ENCODE measurements at regions not wholly inside any gene's neighbourhood (a gene's known extent, or its start where the extent isn't known, plus 50 kb on each side); places are given as distances from the start of the nearest gene placed in this dataset.
"Not testable (repeated sequence)": the region's sequence is repeated elsewhere in the genome, so short reads cannot be mapped to it uniquely, and the experiment has no call there.

- DNase-seq, result no peak
Observed at GRCh38 chr2:31660812-31661335, 80.1 kb upstream of the SRD5A2 start.

GRCh38 chr2:31660165-31660564 lies 79.4 kb upstream of the SRD5A2 start:
- DNase-seq, result no peak

DNA sequence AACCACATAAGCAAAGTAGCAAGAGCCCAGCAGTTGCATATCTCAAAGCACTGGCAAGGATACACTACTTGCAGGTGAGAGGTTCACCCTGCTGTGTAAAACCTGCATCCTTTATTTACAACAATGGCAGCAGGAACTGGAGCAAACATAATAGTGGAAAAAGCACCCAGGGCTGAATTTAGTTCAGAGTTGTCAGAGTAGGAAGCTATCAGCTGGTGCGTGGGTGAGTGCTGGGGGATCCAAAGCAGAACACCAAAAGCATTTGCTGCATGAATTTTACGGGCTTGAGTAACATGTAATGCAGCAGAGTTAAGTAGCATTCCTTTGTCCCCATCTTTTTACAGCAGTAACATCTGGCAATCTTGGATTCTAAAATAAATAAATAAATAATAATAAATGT lies 73.5 kb upstream of the SRD5A2 start:
- no peak for DNase-seq

- DNase-seq, result no peak
Observed at GRCh38 chr2:31651736-31652135, 71.0 kb upstream of the SRD5A2 start.

DNA sequence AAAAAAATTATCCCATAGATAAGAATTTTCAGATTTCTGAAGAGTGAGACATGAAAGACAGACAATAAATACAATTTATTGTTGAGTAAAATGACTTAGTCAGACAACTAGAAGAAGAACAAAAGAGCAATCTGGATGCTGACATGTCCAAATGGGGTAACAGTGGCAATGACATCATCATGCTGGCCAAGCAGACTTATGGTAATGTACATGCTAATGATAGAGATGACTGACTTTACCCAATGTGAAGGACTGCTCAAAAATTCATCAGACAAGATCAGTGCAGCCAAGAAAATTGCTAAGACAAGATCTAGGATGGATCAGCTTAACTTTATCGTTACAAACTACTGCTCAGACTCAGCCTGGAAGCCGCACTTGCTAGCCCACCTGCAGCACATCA lies 70.5 kb upstream of the SRD5A2 start:
- DNase-seq, result no peak

- no peak for DNase-seq
Observed at GRCh38 chr2:31644551-31644950, 63.8 kb upstream of the SRD5A2 start.

DNA sequence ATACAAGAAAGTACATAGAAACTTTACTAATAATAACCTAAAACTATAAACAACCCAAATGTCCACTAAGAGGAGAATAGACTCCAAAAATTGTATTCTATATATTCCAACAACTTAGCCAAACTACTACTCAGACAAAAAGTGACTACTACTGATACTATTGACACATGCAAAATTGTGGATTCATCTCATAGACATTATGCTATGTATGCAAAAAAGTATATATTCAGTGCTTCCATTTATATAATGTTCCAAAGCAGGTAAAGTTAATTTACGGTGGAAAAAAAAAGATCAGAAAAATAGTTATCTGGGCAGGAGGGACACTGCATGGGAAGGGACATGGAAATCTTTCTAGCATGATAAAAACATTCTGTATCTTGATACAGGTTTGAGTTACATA lies 62.0 kb upstream of the SRD5A2 start:
- DNase-seq, result no peak

GRCh38 chr2:31632201-31632600 lies 51.5 kb upstream of the SRD5A2 start:
- DNase-seq, result not testable (repeated sequence)
